GM23338 (cell line): ENCODE measurements at regions not wholly inside any gene's neighbourhood (a gene's known extent, or its start where the extent isn't known, plus 50 kb on each side); places are given as distances from the start of the nearest gene placed in this dataset.

Experiments used
- ATAC-seq: fragments of 200-7000 bp; cut with Tn5 transposase; 3 replicates; pipeline ENCODE4 v1.9.1; 2020
- DNase-seq: peaks from one replicate; pipeline ENCODE4 v3.0.0-alpha.2; 2015; ENCODE audit warnings: low spot score
- H2AFZ ChIP-seq: fragments of 200-600 bp; sonication (generic); 2 replicates; pipeline ENCODE4 v1.8.0; 2016; ENCODE audit warnings: antibody characterized with exemption, mild to moderate bottlenecking, moderate library complexity
- H3F3A ChIP-seq: fragments of 200-600 bp; sonication (generic); replicated peaks from 2 replicates; pipeline ENCODE4 v1.8.0; 2017; ENCODE audit warnings: antibody characterized with exemption, mixed run types, low read depth
- H3K27ac ChIP-seq: fragments of 200-600 bp; sonication (generic); 2 replicates; pipeline ENCODE4 v1.6.1; 2016; ENCODE audit warnings: low read depth
- H3K27me3 ChIP-seq: fragments of 200-600 bp; sonication (generic); 2 replicates; pipeline ENCODE4 v1.8.0; 2016; ENCODE audit warnings: mild to moderate bottlenecking, mixed run types, moderate library complexity; ENCODE audit not compliant: insufficient read depth
- H3K36me3 ChIP-seq: fragments of 200-600 bp; sonication (generic); 2 replicates; pipeline ENCODE4 v1.8.0; 2016; ENCODE audit warnings: mild to moderate bottlenecking; ENCODE audit not compliant: insufficient read depth
- H3K4me1 ChIP-seq: fragments of 200-600 bp; sonication (generic); 2 replicates; pipeline ENCODE4 v1.8.0; 2016; ENCODE audit warnings: mild to moderate bottlenecking, moderate library complexity; ENCODE audit not compliant: insufficient read depth
- H3K4me2 ChIP-seq: fragments of 200-600 bp; sonication (generic); 2 replicates; pipeline ENCODE4 v1.7.1; 2017; ENCODE audit warnings: mixed run types
- H3K4me3 ChIP-seq: fragments of 200-600 bp; sonication (generic); 2 replicates; pipeline ENCODE4 v1.6.1; 2016; ENCODE audit warnings: mixed run types
- H3K79me2 ChIP-seq: fragments of 200-600 bp; sonication (generic); replicated peaks from 2 replicates; pipeline ENCODE4 v1.8.0; 2017; ENCODE audit warnings: mild to moderate bottlenecking; ENCODE audit not compliant: insufficient read depth
- H3K9me2 ChIP-seq: fragments of 200-600 bp; sonication (generic); 2 replicates; pipeline ENCODE4 v1.8.0; 2017; ENCODE audit not compliant: insufficient read depth
- H4K20me1 ChIP-seq: fragments of 200-600 bp; sonication (generic); replicated peaks from 2 replicates; pipeline ENCODE4 v1.8.0; 2017; ENCODE audit warnings: mild to moderate bottlenecking; ENCODE audit not compliant: insufficient read depth
- H3K27ac Mint-ChIP-seq: 2 replicates; pipeline ENCODE4 v1.8.0; 2020; ENCODE audit warnings: inconsistent platforms, mild to moderate bottlenecking, moderate library complexity, mixed read lengths
- H3K27me3 Mint-ChIP-seq: 3 replicates; pipeline ENCODE4 v1.8.0; 2022; ENCODE audit warnings: low read depth, mild to moderate bottlenecking, moderate library complexity, mixed read lengths, inconsistent platforms; ENCODE audit not compliant: insufficient read depth, poor library complexity
- H3K36me3 Mint-ChIP-seq: 3 replicates; pipeline ENCODE4 v1.8.0; 2021; ENCODE audit warnings: low read depth, mild to moderate bottlenecking, inconsistent platforms, moderate library complexity, mixed read lengths
- H3K4me1 Mint-ChIP-seq: 3 replicates; pipeline ENCODE4 v1.8.0; 2020; ENCODE audit warnings: mild to moderate bottlenecking, inconsistent platforms, mixed read lengths
- H3K4me3 Mint-ChIP-seq: 3 replicates; pipeline ENCODE4 v1.8.0; 2021; ENCODE audit warnings: moderate library complexity, mild to moderate bottlenecking, inconsistent platforms, mixed read lengths
- H3K9me3 Mint-ChIP-seq: 3 replicates; pipeline ENCODE4 v1.8.0; 2020; ENCODE audit warnings: moderate library complexity, mild to moderate bottlenecking, inconsistent platforms, mixed read lengths
- EZH2 ChIP-seq: fragments of 200-600 bp; sonication (generic); IDR thresholded peaks from one replicate; pipeline ENCODE4 v1.8.0; 2017; ENCODE audit warnings: antibody characterized with exemption, mild to moderate bottlenecking, low read depth; ENCODE audit not compliant: unreplicated experiment
- EZH2phosphoT487 ChIP-seq: fragments of 200-600 bp; sonication (generic); IDR thresholded peaks from one replicate; pipeline ENCODE4 v1.8.1; 2018; ENCODE audit warnings: antibody characterized with exemption; ENCODE audit not compliant: unreplicated experiment
- REST ChIP-seq: IDR thresholded peaks from one replicate; pipeline ENCODE4 v1.6.1; 2018; ENCODE audit warnings: antibody characterized with exemption; ENCODE audit not compliant: unreplicated experiment
- STAT1 ChIP-seq: IDR thresholded peaks from one replicate; pipeline ENCODE4 v1.6.1; 2016; ENCODE audit warnings: antibody characterized with exemption; ENCODE audit not compliant: unreplicated experiment
- ZNF114 ChIP-seq: fragments of 250-450 bp; sonication (Bioruptor Pico); IDR thresholded peaks from 2 replicates; pipeline ENCODE4 v1.5.0; 2020; ENCODE audit warnings: mild to moderate bottlenecking, moderate library complexity
- ZNF462 ChIP-seq: fragments of 250-450 bp; sonication (Bioruptor Pico); IDR thresholded peaks from 2 replicates; pipeline ENCODE4 v1.5.0; 2020; ENCODE audit warnings: mild to moderate bottlenecking, moderate library complexity

- TF ChIP-seq ZNF462 (no peak), STAT1 (no peak)
Observed at GRCh38 chr9:107430071-107430470, 59.5 kb downstream of the KLF4 start (continued).

GRCh38 chr9:107426126-107426525, 63.4 kb downstream of the KLF4 start:
- Mint-ChIP-seq H3K27me3 (peaks cover 13% of the 10 kb centered on the region), H3K27ac (no peak overlapping the region), H3K36me3 (no peaks in the 10 kb centered on the region), H3K9me3 (no peaks in the 10 kb centered on the region; the same call in 1 of the 3 replicates), H3K4me1 (0 out of 3 replicates have a peak, but pooled peaks cover 2% of the 10 kb centered on the region), H3K4me3 (no peak overlapping the region)
- Histone ChIP-seq H3K4me1 (no peaks in the 10 kb centered on the region), H3K27me3 (0 out of 2 replicates have a peak, but pooled peaks cover 6% of the 10 kb centered on the region), H3K79me2 (no peaks in the 10 kb centered on the region), H3K4me3 (no peak overlapping the region), H4K20me1 (no peaks in the 10 kb centered on the region), H3F3A (no peaks in the 10 kb centered on the region), H2AFZ (no peak overlapping the region), H3K4me2 (no peak overlapping the region), H3K27ac (no peak overlapping the region), H3K36me3 (no peaks in the 10 kb centered on the region), H3K9me2 (0 out of 2 replicates have a peak, but pooled peaks cover 7% of the 10 kb centered on the region)
- DNase-seq, result no peak
- no peak for ATAC-seq
- TF ChIP-seq EZH2 (no peak), ZNF114 (CRISPR knock-in tag) (no peak), REST (no peak), EZH2phosphoT487 (no peak)
